ENCODE measurements at regions not wholly inside any gene's neighbourhood (a gene's known extent, or its start where the extent isn't known, plus 50 kb on each side); places are given as distances from the start of the nearest gene placed in this dataset.

- no peak for DNase-seq
Measured at GRCh38 chr6:98669371-98669770, 165.0 kb upstream of the POU3F2 start.

- no peak for DNase-seq
Measured at GRCh38 chr6:98670045-98670746, 164.2 kb upstream of the POU3F2 start.

GRCh38 chr6:98672681-98673475 lies 161.5 kb upstream of the POU3F2 start:
- no peak for DNase-seq

- DNase-seq, result no peak
Measured at GRCh38 chr6:98678481-98678880, 155.9 kb upstream of the POU3F2 start.

- no peak for DNase-seq
Measured at GRCh38 chr6:98686008-98686601, 148.3 kb upstream of the POU3F2 start.

GRCh38 chr6:98687752-98688151 lies 146.6 kb upstream of the POU3F2 start:
- no peak for DNase-seq

GRCh38 chr6:98695091-98695801 lies 139.1 kb upstream of the POU3F2 start:
- no peak for DNase-seq

- DNase-seq, result no peak
Measured at GRCh38 chr6:98711380-98711779, 123.0 kb upstream of the POU3F2 start.

GRCh38 chr6:98716341-98716740 lies 118.0 kb upstream of the POU3F2 start:
- DNase-seq, result no peak

GRCh38 chr6:98717322-98717877 lies 117.0 kb upstream of the POU3F2 start:
- DNase-seq, result no peak

GRCh38 chr6:98717988-98718387 lies 116.4 kb upstream of the POU3F2 start:
- no peak for DNase-seq

GRCh38 chr6:98724537-98724936 lies 109.8 kb upstream of the POU3F2 start:
- no peak for DNase-seq

- no peak for DNase-seq
Measured at GRCh38 chr6:98747273-98747672, 87.1 kb upstream of the POU3F2 start.

GRCh38 chr6:98747960-98748359 lies 86.4 kb upstream of the POU3F2 start:
- no peak for DNase-seq

- DNase-seq, result no peak
Measured at GRCh38 chr6:98759459-98759858, 74.9 kb upstream of the POU3F2 start.

GRCh38 chr6:98764373-98764911 lies 69.9 kb upstream of the POU3F2 start:
- DNase-seq, result no peak

- no peak for DNase-seq
Measured at GRCh38 chr6:98769546-98769945, 64.8 kb upstream of the POU3F2 start.

GRCh38 chr6:98775205-98775604 lies 59.2 kb upstream of the POU3F2 start:
- no peak for DNase-seq

- DNase-seq, result no peak
Measured at GRCh38 chr6:98777762-98778161, 56.6 kb upstream of the POU3F2 start.

GRCh38 chr6:98779618-98780017 lies 54.8 kb upstream of the POU3F2 start:
- DNase-seq, result no peak

- no peak for DNase-seq
Measured at GRCh38 chr6:98782772-98783171, 51.6 kb upstream of the POU3F2 start.

GRCh38 chr6:98783578-98783977 lies 50.8 kb upstream of the POU3F2 start:
- no peak for DNase-seq

Data from T-helper 9 cell (primary cell).